ENCODE measurements at regions not wholly inside any gene's neighbourhood (a gene's known extent, or its start where the extent isn't known, plus 50 kb on each side); places are given as distances from the start of the nearest gene placed in this dataset.

GRCh38 chr9:108575276-108575675, 280.5 kb downstream of the ACTL7B start:
- Histone ChIP-seq H3K4me3 (ENCODE audit: low read depth in 1 of 5, low read length in 5 of 5) (no peak overlapping the region), H3K4me1 (ENCODE audit: control insufficient read depth in 5 of 5, insufficient read depth in 5 of 5, low read length in 5 of 5) (no peaks in the 10 kb centered on the region)

GRCh38 chr9:108569624-108570023, 286.2 kb downstream of the ACTL7B start:
- H3K27ac ChIP-seq (ENCODE audit: low read depth, low read length), result no peak overlapping the region
- peaks cover 0 to 4% (median 3%) of the 10 kb centered on the region in 5 donors for H3K4me1 ChIP-seq (ENCODE audit: control insufficient read depth in 5 of 5, insufficient read depth in 5 of 5, low read length in 5 of 5)
- H3K27me3 ChIP-seq (ENCODE audit: control insufficient read depth in 5 of 5, insufficient read depth in 4 of 5, low read length in 5 of 5), result peaks cover 0 to 3% (median 0%) of the 10 kb centered on the region in 5 donors
- no peaks in the 10 kb centered on the region for H3K36me3 ChIP-seq (ENCODE audit: control insufficient read depth in 5 of 5, insufficient read depth in 5 of 5, low read length in 5 of 5)
- no peaks in the 10 kb centered on the region for H3K9me3 ChIP-seq (ENCODE audit: control insufficient read depth in 5 of 5, low read length in 5 of 5)
- no peak overlapping the region for H3K4me3 ChIP-seq (ENCODE audit: low read depth in 1 of 5, low read length in 5 of 5)
- H3K9ac ChIP-seq (ENCODE audit: low read length in 5 of 5), result no peak overlapping the region

More at GRCh38 chr9:108575276-108575675, 280.5 kb downstream of the ACTL7B start:
- Histone ChIP-seq H3K9ac (ENCODE audit: low read length in 5 of 5) (no peak overlapping the region), H3K27ac (ENCODE audit: low read depth, low read length) (no peak overlapping the region), H3K27me3 (ENCODE audit: control insufficient read depth in 5 of 5, insufficient read depth in 4 of 5, low read length in 5 of 5) (peaks cover 0 to 5% (median 0%) of the 10 kb centered on the region in 5 donors), H3K36me3 (ENCODE audit: control insufficient read depth in 5 of 5, insufficient read depth in 5 of 5, low read length in 5 of 5) (no peaks in the 10 kb centered on the region), H3K9me3 (ENCODE audit: control insufficient read depth in 5 of 5, low read length in 5 of 5) (no peaks in the 10 kb centered on the region)

- Histone ChIP-seq H3K36me3 (ENCODE audit: control insufficient read depth in 5 of 5, insufficient read depth in 5 of 5, low read length in 5 of 5) (no peaks in the 10 kb centered on the region), H3K27ac (ENCODE audit: low read depth, low read length) (no peak overlapping the region), H3K4me1 (ENCODE audit: control insufficient read depth in 5 of 5, insufficient read depth in 5 of 5, low read length in 5 of 5) (peaks cover 0 to 4% (median 3%) of the 10 kb centered on the region in 5 donors), H3K27me3 (ENCODE audit: control insufficient read depth in 5 of 5, insufficient read depth in 4 of 5, low read length in 5 of 5) (peaks cover 0 to 3% (median 0%) of the 10 kb centered on the region in 5 donors), H3K4me3 (ENCODE audit: low read depth in 1 of 5, low read length in 5 of 5) (no peak overlapping the region), H3K9me3 (ENCODE audit: control insufficient read depth in 5 of 5, low read length in 5 of 5) (no peaks in the 10 kb centered on the region), H3K9ac (ENCODE audit: low read length in 5 of 5) (no peak overlapping the region)
Observed at GRCh38 chr9:108568093-108568492, 287.7 kb downstream of the ACTL7B start.

GRCh38 chr9:108567571-108567970, 288.2 kb downstream of the ACTL7B start:
- Histone ChIP-seq H3K4me3 (ENCODE audit: low read depth in 1 of 5, low read length in 5 of 5) (no peak overlapping the region), H3K36me3 (ENCODE audit: control insufficient read depth in 5 of 5, insufficient read depth in 5 of 5, low read length in 5 of 5) (no peaks in the 10 kb centered on the region), H3K27me3 (ENCODE audit: control insufficient read depth in 5 of 5, insufficient read depth in 4 of 5, low read length in 5 of 5) (peaks cover 0 to 3% (median 0%) of the 10 kb centered on the region in 5 donors), H3K9ac (ENCODE audit: low read length in 5 of 5) (no peak overlapping the region), H3K4me1 (ENCODE audit: control insufficient read depth in 5 of 5, insufficient read depth in 5 of 5, low read length in 5 of 5) (peaks cover 0 to 4% (median 3%) of the 10 kb centered on the region in 5 donors), H3K9me3 (ENCODE audit: control insufficient read depth in 5 of 5, low read length in 5 of 5) (no peaks in the 10 kb centered on the region), H3K27ac (ENCODE audit: low read depth, low read length) (no peak overlapping the region)

GRCh38 chr9:108565651-108566378, 290.0 kb downstream of the ACTL7B start:
- H3K9me3 ChIP-seq (ENCODE audit: control insufficient read depth in 5 of 5, low read length in 5 of 5), result no peaks in the 10 kb centered on the region
- peaks cover 0 to 3% (median 0%) of the 10 kb centered on the region in 5 donors for H3K27me3 ChIP-seq (ENCODE audit: control insufficient read depth in 5 of 5, insufficient read depth in 4 of 5, low read length in 5 of 5)
- H3K4me1 ChIP-seq (ENCODE audit: control insufficient read depth in 5 of 5, insufficient read depth in 5 of 5, low read length in 5 of 5), result peaks cover 0 to 4% (median 3%) of the 10 kb centered on the region in 5 donors
- H3K27ac ChIP-seq (ENCODE audit: low read depth, low read length), result no peak overlapping the region
- H3K9ac ChIP-seq (ENCODE audit: low read length in 5 of 5), result no peak overlapping the region
- H3K4me3 ChIP-seq (ENCODE audit: low read depth in 1 of 5, low read length in 5 of 5), result no peak overlapping the region
- H3K36me3 ChIP-seq (ENCODE audit: control insufficient read depth in 5 of 5, insufficient read depth in 5 of 5, low read length in 5 of 5), result no peaks in the 10 kb centered on the region

GRCh38 chr9:108562176-108562575, 293.6 kb downstream of the ACTL7B start:
- no peak overlapping the region for H3K27ac ChIP-seq (ENCODE audit: low read depth, low read length)

GRCh38 chr9:108559432-108559831, 296.4 kb downstream of the ACTL7B start:
- Histone ChIP-seq H3K27me3 (ENCODE audit: control insufficient read depth in 5 of 5, insufficient read depth in 4 of 5, low read length in 5 of 5) (no peaks in the 10 kb centered on the region), H3K27ac (ENCODE audit: low read depth, low read length) (no peak overlapping the region), H3K36me3 (ENCODE audit: control insufficient read depth in 5 of 5, insufficient read depth in 5 of 5, low read length in 5 of 5) (no peaks in the 10 kb centered on the region), H3K9me3 (ENCODE audit: control insufficient read depth in 5 of 5, low read length in 5 of 5) (no peaks in the 10 kb centered on the region), H3K4me1 (ENCODE audit: control insufficient read depth in 5 of 5, insufficient read depth in 5 of 5, low read length in 5 of 5) (no peaks in the 10 kb centered on the region), H3K4me3 (ENCODE audit: low read depth in 1 of 5, low read length in 5 of 5) (no peak overlapping the region), H3K9ac (ENCODE audit: low read length in 5 of 5) (no peak overlapping the region)

More at GRCh38 chr9:108562176-108562575, 293.6 kb downstream of the ACTL7B start:
- no peak overlapping the region for H3K9ac ChIP-seq (ENCODE audit: low read length in 5 of 5)
- peaks cover 0 to 4% (median 3%) of the 10 kb centered on the region in 5 donors for H3K4me1 ChIP-seq (ENCODE audit: control insufficient read depth in 5 of 5, insufficient read depth in 5 of 5, low read length in 5 of 5)
- no peaks in the 10 kb centered on the region for H3K9me3 ChIP-seq (ENCODE audit: control insufficient read depth in 5 of 5, low read length in 5 of 5)
- H3K27me3 ChIP-seq (ENCODE audit: control insufficient read depth in 5 of 5, insufficient read depth in 4 of 5, low read length in 5 of 5), result no peaks in the 10 kb centered on the region
- H3K36me3 ChIP-seq (ENCODE audit: control insufficient read depth in 5 of 5, insufficient read depth in 5 of 5, low read length in 5 of 5), result no peaks in the 10 kb centered on the region
- H3K4me3 ChIP-seq (ENCODE audit: low read depth in 1 of 5, low read length in 5 of 5), result no peak overlapping the region

GRCh38 chr9:108554831-108555230, 301.0 kb downstream of the ACTL7B start:
- Histone ChIP-seq H3K9me3 (ENCODE audit: control insufficient read depth in 5 of 5, low read length in 5 of 5) (no peaks in the 10 kb centered on the region), H3K4me3 (ENCODE audit: low read depth in 1 of 5, low read length in 5 of 5) (no peak overlapping the region), H3K9ac (ENCODE audit: low read length in 5 of 5) (no peak overlapping the region), H3K4me1 (ENCODE audit: control insufficient read depth in 5 of 5, insufficient read depth in 5 of 5, low read length in 5 of 5) (peaks cover 0 to 19% (median 9%) of the 10 kb centered on the region in 5 donors), H3K27ac (ENCODE audit: low read depth, low read length) (no peak overlapping the region), H3K27me3 (ENCODE audit: control insufficient read depth in 5 of 5, insufficient read depth in 4 of 5, low read length in 5 of 5) (no peaks in the 10 kb centered on the region), H3K36me3 (ENCODE audit: control insufficient read depth in 5 of 5, insufficient read depth in 5 of 5, low read length in 5 of 5) (no peaks in the 10 kb centered on the region)

- H3K27ac ChIP-seq (ENCODE audit: low read depth, low read length), result no peak overlapping the region
- H3K9ac ChIP-seq (ENCODE audit: low read length in 5 of 5), result no peak overlapping the region
- no peaks in the 10 kb centered on the region for H3K9me3 ChIP-seq (ENCODE audit: control insufficient read depth in 5 of 5, low read length in 5 of 5)
- no peak overlapping the region for H3K4me3 ChIP-seq (ENCODE audit: low read depth in 1 of 5, low read length in 5 of 5)
- no peaks in the 10 kb centered on the region for H3K27me3 ChIP-seq (ENCODE audit: control insufficient read depth in 5 of 5, insufficient read depth in 4 of 5, low read length in 5 of 5)
- no peaks in the 10 kb centered on the region for H3K36me3 ChIP-seq (ENCODE audit: control insufficient read depth in 5 of 5, insufficient read depth in 5 of 5, low read length in 5 of 5)
- peaks cover 0 to 19% (median 9%) of the 10 kb centered on the region in 5 donors for H3K4me1 ChIP-seq (ENCODE audit: control insufficient read depth in 5 of 5, insufficient read depth in 5 of 5, low read length in 5 of 5)
Observed at GRCh38 chr9:108553111-108553635, 302.6 kb downstream of the ACTL7B start.

GRCh38 chr9:108552459-108553040, 303.2 kb downstream of the ACTL7B start:
- no peaks in the 10 kb centered on the region for H3K27me3 ChIP-seq (ENCODE audit: control insufficient read depth in 5 of 5, insufficient read depth in 4 of 5, low read length in 5 of 5)
- peaks cover 0 to 19% (median 9%) of the 10 kb centered on the region in 5 donors for H3K4me1 ChIP-seq (ENCODE audit: control insufficient read depth in 5 of 5, insufficient read depth in 5 of 5, low read length in 5 of 5)
- no peaks in the 10 kb centered on the region for H3K36me3 ChIP-seq (ENCODE audit: control insufficient read depth in 5 of 5, insufficient read depth in 5 of 5, low read length in 5 of 5)
- H3K4me3 ChIP-seq (ENCODE audit: low read depth in 1 of 5, low read length in 5 of 5), result no peak overlapping the region
- H3K9ac ChIP-seq (ENCODE audit: low read length in 5 of 5), result no peak overlapping the region
- H3K9me3 ChIP-seq (ENCODE audit: control insufficient read depth in 5 of 5, low read length in 5 of 5), result no peaks in the 10 kb centered on the region
- no peak overlapping the region for H3K27ac ChIP-seq (ENCODE audit: low read depth, low read length)

Data from subcutaneous abdominal adipose tissue (tissue), 5 donors.